SK-N-SH (cell line): ENCODE measurements at regions not wholly inside any gene's neighbourhood (a gene's known extent, or its start where the extent isn't known, plus 50 kb on each side); places are given as distances from the start of the nearest gene placed in this dataset.

Experiments
- CTCF ChIA-PET: fragments of 300-600, 350-600 bp; formaldehyde crosslinking; extraction: SDS; loops from one replicate; lab custom pipeline; 2021; lab: Yijun Ruan, JAX
- POLR2A ChIA-PET: fragments of 350-600 bp; sonication (Branson Sonifier 250); formaldehyde crosslinking; extraction: SDS; loops from one replicate; lab custom pipeline; 2020; ENCODE audit warnings: antibody characterized with exemption, inconsistent platforms; lab: Yijun Ruan, JAX
- DNase-seq: peaks from one replicate; pipeline ENCODE4 v3.0.0; 2012
- H2AFZ ChIP-seq: fragments of 200-600 bp; sonication (generic); 2 replicates; pipeline ENCODE4 v1.8.1; 2016; ENCODE audit warnings: antibody characterized with exemption, mild to moderate bottlenecking, low read depth
- H3F3A ChIP-seq: fragments of 200-600 bp; sonication (generic); replicated peaks from 2 replicates; pipeline ENCODE3; 2016; ENCODE audit warnings: antibody characterized with exemption, mild to moderate bottlenecking; ENCODE audit not compliant: insufficient read depth
- H3K27ac ChIP-seq, 2 experiments: fragments of 200-500 bp in 1 of 2; fragments of 200-600 bp in 1 of 2; sonication (Bioruptor generic) in 1 of 2; sonication (generic), shearing (Covaris generic) in 1 of 2; 2 replicates each; pipeline versions ENCODE4 v1.5.1 to v1.6.1; 2014 to 2016; ENCODE audit warnings: low read depth in 2 of 2, inconsistent platforms in 1 of 2, low read length in 1 of 2, mild to moderate bottlenecking in 1 of 2, mixed read lengths in 1 of 2
- H3K27me3 ChIP-seq: fragments of 200-600 bp; sonication (generic), shearing (Covaris generic); 2 replicates; pipeline ENCODE4 v1.6.1; 2016; ENCODE audit warnings: mixed run types; ENCODE audit not compliant: insufficient read depth
- H3K36me3 ChIP-seq, 2 experiments: fragments of 200-500 bp in 1 of 2; fragments of 200-600 bp in 1 of 2; sonication (Bioruptor generic) in 1 of 2; sonication (generic) in 1 of 2; replicated peaks in 1 of 2; 2 replicates each; pipeline versions ENCODE3 to v1.5.1; 2014 to 2016; ENCODE audit warnings: low read length in 1 of 2, mild to moderate bottlenecking in 1 of 2; ENCODE audit not compliant: insufficient read depth in 2 of 2, control insufficient read depth in 1 of 2
- H3K4me1 ChIP-seq, 2 experiments: fragments of 200-500 bp in 1 of 2; fragments of 200-600 bp in 1 of 2; sonication (Bioruptor generic) in 1 of 2; sonication (generic), shearing (Covaris generic) in 1 of 2; 2 replicates each; pipeline versions ENCODE4 v1.5.1 to v1.6.1; 2014 to 2016; ENCODE audit warnings: low read depth in 1 of 2, low read length in 1 of 2, mixed run types in 1 of 2; ENCODE audit not compliant: insufficient read depth in 2 of 2, control insufficient read depth in 1 of 2
- H3K4me2 ChIP-seq: fragments of 200-600 bp; sonication (generic), shearing (Covaris generic); 2 replicates; pipeline ENCODE4 v1.6.1; 2017; ENCODE audit warnings: mixed run types
- H3K4me3 ChIP-seq, 2 experiments: fragments of 200-500 bp in 1 of 2; fragments of 200-600 bp in 1 of 2; sonication (Bioruptor generic) in 1 of 2; sonication (generic), shearing (Covaris generic) in 1 of 2; 2 replicates each; pipeline versions ENCODE4 v1.5.1 to v1.8.1; 2014 to 2016; ENCODE audit warnings: low read depth in 2 of 2, inconsistent platforms in 1 of 2, low read length in 1 of 2, mild to moderate bottlenecking in 1 of 2, mixed read lengths in 1 of 2, moderate library complexity in 1 of 2
- H3K79me2 ChIP-seq: fragments of 200-600 bp; sonication (generic); 2 replicates; pipeline ENCODE4 v1.8.1; 2017; ENCODE audit warnings: mild to moderate bottlenecking; ENCODE audit not compliant: insufficient read depth
- H3K9ac ChIP-seq: fragments of 200-600 bp; sonication (generic); 2 replicates; pipeline ENCODE4 v1.6.1; 2017; ENCODE audit warnings: mixed run types
- H3K9me2 ChIP-seq: fragments of 200-600 bp; sonication (generic); 2 replicates; pipeline ENCODE4 v1.6.1; 2017; ENCODE audit warnings: mixed run types
- H3K9me3 ChIP-seq: fragments of 200-600 bp; sonication (generic); 2 replicates; pipeline ENCODE4 v1.6.1; 2017; ENCODE audit warnings: mixed run types, mild to moderate bottlenecking, moderate library complexity
- H4K20me1 ChIP-seq: fragments of 200-600 bp; sonication (generic); 2 replicates; pipeline ENCODE4 v1.6.1; 2017; ENCODE audit warnings: mild to moderate bottlenecking, mixed run types; ENCODE audit not compliant: insufficient read depth
- ELF1 ChIP-seq: IDR thresholded peaks from 2 replicates; pipeline ENCODE4 v1.4.0; 2012
- EZH2phosphoT487 ChIP-seq: fragments of 200-600 bp; sonication (generic); IDR thresholded peaks from 2 replicates; pipeline ENCODE4 v1.6.1; 2017; ENCODE audit warnings: low read depth, mixed run types, mild to moderate bottlenecking, antibody characterized with exemption, moderate library complexity, borderline replicate concordance
- FOSL2 ChIP-seq: IDR thresholded peaks from 2 replicates; pipeline ENCODE4 v1.4.0; 2012; ENCODE audit warnings: low read depth, mild to moderate bottlenecking, moderate library complexity, borderline replicate concordance
- MEF2A ChIP-seq: IDR thresholded peaks from 2 replicates; pipeline ENCODE4 v1.4.0; 2012; ENCODE audit warnings: low read depth, borderline replicate concordance
- NFIC ChIP-seq: IDR thresholded peaks from 2 replicates; pipeline ENCODE4 v1.4.0; 2012; ENCODE audit warnings: borderline replicate concordance
- NRF1 ChIP-seq: IDR thresholded peaks from 2 replicates; pipeline ENCODE4 v1.6.1; 2012; ENCODE audit warnings: low read depth, mild to moderate bottlenecking, low read length
- POLR2AphosphoS5 ChIP-seq: IDR thresholded peaks from 2 replicates; pipeline ENCODE4 v1.6.1; 2012; ENCODE audit warnings: low read depth, low read length
- RCOR1 ChIP-seq: fragments of 150-350 bp; IDR thresholded peaks from 2 replicates; pipeline ENCODE4 v1.6.1; 2017; ENCODE audit warnings: antibody characterized with exemption, low read length
- TAF1 ChIP-seq: IDR thresholded peaks from 2 replicates; pipeline ENCODE4 v1.6.1; 2012; ENCODE audit warnings: low read depth, mild to moderate bottlenecking, low read length, moderate library complexity, borderline replicate concordance
- TCF12 ChIP-seq: IDR thresholded peaks from 2 replicates; pipeline ENCODE4 v1.4.0; 2012
- YY1 ChIP-seq: IDR thresholded peaks from 2 replicates; pipeline ENCODE4 v1.4.0; 2012; ENCODE audit warnings: low read depth, mild to moderate bottlenecking
- WGBS: methylation state at CpG from one replicate; pipeline ENCODE4 v1.1.6; 2017; ENCODE audit warnings: low lambda C conversion rate; 5-methylcytosine and 5-hydroxymethylcytosine counted together
- TF ChIP-seq, protein P1 (sequence below): fragments of 150-350 bp; IDR thresholded peaks from 2 replicates; pipeline ENCODE4 v1.6.1; 2017; ENCODE audit warnings: antibody characterized with exemption, low read length, low read depth, borderline replicate concordance
- TF ChIP-seq, protein P2 (sequence below): IDR thresholded peaks from 2 replicates; pipeline ENCODE4; 2012
- TF ChIP-seq, protein P3 (sequence below): fragments of 200-600 bp; sonication (generic); IDR thresholded peaks from 2 replicates; pipeline ENCODE4 v1.6.1; 2017; ENCODE audit warnings: antibody characterized with exemption, mild to moderate bottlenecking, moderate library complexity
- TF ChIP-seq, protein P4 (sequence below): fragments of 150-350 bp; IDR thresholded peaks from 2 replicates; pipeline ENCODE4 v1.6.1; 2016; ENCODE audit warnings: mild to moderate bottlenecking, low read depth, low read length
- TF ChIP-seq, protein P5 (sequence below): IDR thresholded peaks from 2 replicates; pipeline ENCODE4 v1.4.0; 2012; ENCODE audit warnings: low read depth

DNA sequence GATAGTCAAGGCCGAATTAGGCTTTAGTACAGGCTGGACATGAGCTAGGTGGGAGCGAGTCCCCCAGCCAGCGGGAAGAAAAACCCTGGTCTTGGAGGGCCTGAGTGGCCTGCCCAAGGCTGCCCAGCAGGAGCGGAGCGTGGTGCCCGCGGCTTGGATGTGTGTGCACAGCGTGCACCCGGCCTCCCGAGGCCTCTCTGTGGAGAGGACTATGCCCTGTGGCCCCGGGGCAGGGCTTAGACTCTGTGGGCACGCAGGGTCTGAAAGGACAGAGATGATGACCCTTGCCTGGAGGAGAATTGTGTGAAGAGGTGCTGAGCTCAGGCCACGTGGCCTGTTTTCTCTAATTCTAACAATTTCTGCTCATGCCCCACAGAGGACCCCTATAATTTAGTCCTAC, 124.6 kb upstream of the IQSEC1 start (continued):
- TF ChIP-seq NRF1 (no peak), POLR2AphosphoS5 (no peak), ELF1 (no peak), TCF12 (no peak), YY1 (no peak), EZH2phosphoT487 (no peak)
- TF ChIP-seq, protein P1, sequence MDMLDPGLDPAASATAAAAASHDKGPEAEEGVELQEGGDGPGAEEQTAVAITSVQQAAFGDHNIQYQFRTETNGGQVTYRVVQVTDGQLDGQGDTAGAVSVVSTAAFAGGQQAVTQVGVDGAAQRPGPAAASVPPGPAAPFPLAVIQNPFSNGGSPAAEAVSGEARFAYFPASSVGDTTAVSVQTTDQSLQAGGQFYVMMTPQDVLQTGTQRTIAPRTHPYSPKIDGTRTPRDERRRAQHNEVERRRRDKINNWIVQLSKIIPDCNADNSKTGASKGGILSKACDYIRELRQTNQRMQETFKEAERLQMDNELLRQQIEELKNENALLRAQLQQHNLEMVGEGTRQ: no peak
- TF ChIP-seq, protein P2, sequence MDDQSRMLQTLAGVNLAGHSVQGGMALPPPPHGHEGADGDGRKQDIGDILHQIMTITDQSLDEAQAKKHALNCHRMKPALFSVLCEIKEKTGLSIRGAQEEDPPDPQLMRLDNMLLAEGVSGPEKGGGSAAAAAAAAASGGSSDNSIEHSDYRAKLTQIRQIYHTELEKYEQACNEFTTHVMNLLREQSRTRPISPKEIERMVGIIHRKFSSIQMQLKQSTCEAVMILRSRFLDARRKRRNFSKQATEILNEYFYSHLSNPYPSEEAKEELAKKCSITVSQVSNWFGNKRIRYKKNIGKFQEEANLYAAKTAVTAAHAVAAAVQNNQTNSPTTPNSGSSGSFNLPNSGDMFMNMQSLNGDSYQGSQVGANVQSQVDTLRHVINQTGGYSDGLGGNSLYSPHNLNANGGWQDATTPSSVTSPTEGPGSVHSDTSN: no peak
- TF ChIP-seq, protein P3, sequence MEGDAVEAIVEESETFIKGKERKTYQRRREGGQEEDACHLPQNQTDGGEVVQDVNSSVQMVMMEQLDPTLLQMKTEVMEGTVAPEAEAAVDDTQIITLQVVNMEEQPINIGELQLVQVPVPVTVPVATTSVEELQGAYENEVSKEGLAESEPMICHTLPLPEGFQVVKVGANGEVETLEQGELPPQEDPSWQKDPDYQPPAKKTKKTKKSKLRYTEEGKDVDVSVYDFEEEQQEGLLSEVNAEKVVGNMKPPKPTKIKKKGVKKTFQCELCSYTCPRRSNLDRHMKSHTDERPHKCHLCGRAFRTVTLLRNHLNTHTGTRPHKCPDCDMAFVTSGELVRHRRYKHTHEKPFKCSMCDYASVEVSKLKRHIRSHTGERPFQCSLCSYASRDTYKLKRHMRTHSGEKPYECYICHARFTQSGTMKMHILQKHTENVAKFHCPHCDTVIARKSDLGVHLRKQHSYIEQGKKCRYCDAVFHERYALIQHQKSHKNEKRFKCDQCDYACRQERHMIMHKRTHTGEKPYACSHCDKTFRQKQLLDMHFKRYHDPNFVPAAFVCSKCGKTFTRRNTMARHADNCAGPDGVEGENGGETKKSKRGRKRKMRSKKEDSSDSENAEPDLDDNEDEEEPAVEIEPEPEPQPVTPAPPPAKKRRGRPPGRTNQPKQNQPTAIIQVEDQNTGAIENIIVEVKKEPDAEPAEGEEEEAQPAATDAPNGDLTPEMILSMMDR: no peak
- TF ChIP-seq, all 33 proteins: peak for 0

DNA sequence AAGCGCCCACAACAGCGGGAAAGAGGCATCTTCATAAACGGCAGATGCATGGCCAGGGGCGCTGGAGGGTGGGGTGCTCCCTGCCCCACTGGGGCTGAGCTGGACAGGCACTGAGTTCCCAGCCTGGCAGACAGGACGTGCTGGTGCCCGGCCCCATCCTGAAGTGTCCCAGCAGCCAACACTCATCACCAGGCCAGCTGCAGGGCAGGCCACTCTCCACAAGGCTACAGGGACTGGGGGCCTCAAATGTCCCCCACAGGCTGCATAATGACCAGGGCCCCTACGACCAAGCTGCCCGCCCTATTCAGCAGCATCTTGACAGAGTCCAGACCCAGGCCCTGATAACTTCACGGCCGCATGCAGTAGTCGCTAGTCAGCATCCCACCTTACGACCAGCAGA, 124.1 kb upstream of the IQSEC1 start:
- Histone ChIP-seq H3K9ac (no peak overlapping the region), H3K27ac (no peak overlapping the region), H3K79me2 (no peaks in the 10 kb centered on the region), H3K36me3 (no peaks in the 10 kb centered on the region), H3K4me1 (peaks cover 0 to 19% of the 10 kb centered on the region in 2 experiments; a peak in 1 of 4 replicates), H4K20me1 (no peaks in the 10 kb centered on the region), H3F3A (no peaks in the 10 kb centered on the region), H3K4me3 (no peak overlapping the region), H3K9me2 (no peaks in the 10 kb centered on the region), H3K4me2 (no peak overlapping the region), H2AFZ (no peak overlapping the region), H3K9me3 (no peaks in the 10 kb centered on the region), H3K27me3 (no peaks in the 10 kb centered on the region; the same call in 1 of the 2 replicates)
- CTCF ChIA-PET: interaction anchor here (1.0 to 1.3 kb wide), 3 partner anchors 13 to 256 kb away, joined by 3 to 5 read pairs (median 3); no protein-coding TSS in a partner anchor
- TF ChIP-seq MEF2A: no peak
- TF ChIP-seq NFIC: no peak
- TF ChIP-seq, protein P4, sequence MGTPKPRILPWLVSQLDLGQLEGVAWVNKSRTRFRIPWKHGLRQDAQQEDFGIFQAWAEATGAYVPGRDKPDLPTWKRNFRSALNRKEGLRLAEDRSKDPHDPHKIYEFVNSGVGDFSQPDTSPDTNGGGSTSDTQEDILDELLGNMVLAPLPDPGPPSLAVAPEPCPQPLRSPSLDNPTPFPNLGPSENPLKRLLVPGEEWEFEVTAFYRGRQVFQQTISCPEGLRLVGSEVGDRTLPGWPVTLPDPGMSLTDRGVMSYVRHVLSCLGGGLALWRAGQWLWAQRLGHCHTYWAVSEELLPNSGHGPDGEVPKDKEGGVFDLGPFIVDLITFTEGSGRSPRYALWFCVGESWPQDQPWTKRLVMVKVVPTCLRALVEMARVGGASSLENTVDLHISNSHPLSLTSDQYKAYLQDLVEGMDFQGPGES: no peak
- TF ChIP-seq TAF1: no peak
- TF ChIP-seq EZH2phosphoT487: no peak
- no peak for TF ChIP-seq FOSL2
- TF ChIP-seq, protein P3: no peak
- TF ChIP-seq RCOR1: no peak
- TF ChIP-seq, protein P5, sequence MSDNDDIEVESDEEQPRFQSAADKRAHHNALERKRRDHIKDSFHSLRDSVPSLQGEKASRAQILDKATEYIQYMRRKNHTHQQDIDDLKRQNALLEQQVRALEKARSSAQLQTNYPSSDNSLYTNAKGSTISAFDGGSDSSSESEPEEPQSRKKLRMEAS: no peak
- POLR2A ChIA-PET: no interaction called here
- 67% methylated on average over 4 of the region's 12 CpGs for whole genome bisulfite sequencing
- no peak for DNase-seq
